ENCODE measurements at regions not wholly inside any gene's neighbourhood (a gene's known extent, or its start where the extent isn't known, plus 50 kb on each side); places are given as distances from the start of the nearest gene placed in this dataset.
A peak's percentile ranks its signal among the peaks of the same experiment; 100 is the strongest.

DNA sequence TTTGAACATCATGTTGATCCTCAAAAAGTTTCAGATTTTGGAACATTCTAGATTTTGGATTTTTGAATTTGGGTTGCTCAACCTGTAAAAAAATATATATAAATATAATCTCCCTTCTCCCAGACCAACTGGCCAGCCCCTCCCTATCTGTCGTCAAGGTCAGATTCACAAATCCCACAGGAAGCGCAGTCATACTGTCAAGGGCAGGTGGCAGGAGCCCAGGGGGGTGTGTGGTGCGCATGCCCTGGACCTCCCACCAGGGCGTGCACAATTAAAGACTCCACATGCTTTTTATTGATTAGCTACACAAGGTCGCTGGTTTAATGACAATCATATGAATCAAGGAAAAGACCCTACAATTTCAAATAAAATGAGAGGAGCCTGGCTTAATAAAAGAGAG, 77.0 kb upstream of the EEPD1 start:
- DNase-seq, result no peak

DNA sequence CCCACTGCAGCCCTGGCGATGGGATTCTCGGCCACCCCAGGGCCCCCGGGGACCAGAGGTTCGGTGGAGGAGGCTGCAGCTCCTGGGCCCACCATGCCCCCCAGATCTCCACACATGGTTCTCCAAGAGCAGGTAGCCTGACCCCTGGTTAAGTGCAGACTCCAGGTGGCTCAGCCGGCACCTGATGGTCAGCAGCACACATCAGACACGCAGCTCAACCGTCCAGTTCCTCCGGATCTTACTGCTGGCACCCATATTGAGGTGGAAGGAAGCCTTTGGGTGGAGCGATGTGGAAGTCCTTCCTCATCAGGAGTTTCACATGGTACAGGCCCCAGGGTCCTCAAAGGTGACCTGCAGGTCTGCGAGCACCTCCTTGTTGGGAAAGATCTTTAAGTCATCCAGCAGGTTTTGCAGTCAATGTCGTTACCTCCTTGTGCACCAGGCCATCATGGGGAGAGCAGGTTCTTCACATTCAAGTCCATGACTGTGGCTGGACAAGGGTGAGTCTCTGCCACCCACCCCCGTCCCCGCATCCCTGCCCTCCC, 74.2 kb upstream of the EEPD1 start:
- no peak for DNase-seq

GRCh38 chr7:36079446-36080025, 73.5 kb upstream of the EEPD1 start:
- DNase-seq, result no peak

DNA sequence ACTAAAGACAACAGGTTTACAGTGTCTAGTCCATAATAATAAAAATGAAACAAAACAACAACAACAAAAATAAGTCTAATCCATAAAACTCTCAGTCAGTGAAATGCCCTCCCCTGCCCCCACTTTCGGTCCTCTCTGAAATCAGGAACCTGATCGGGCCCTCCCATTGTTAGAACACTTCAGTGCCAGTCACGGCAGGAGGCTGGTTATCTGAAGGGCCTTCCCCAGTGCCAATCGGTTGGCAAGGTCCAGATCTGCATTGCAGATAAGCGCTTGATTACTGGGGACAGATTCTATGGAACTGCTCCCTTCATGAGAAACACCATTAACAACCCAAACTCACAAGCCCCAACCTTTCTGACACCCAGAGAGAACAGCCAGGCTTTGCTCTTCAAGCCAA, 72.2 kb upstream of the EEPD1 start:
- no peak for DNase-seq

GRCh38 chr7:36082216-36082615, 70.8 kb upstream of the EEPD1 start:
- DNase-seq, result no peak

DNA sequence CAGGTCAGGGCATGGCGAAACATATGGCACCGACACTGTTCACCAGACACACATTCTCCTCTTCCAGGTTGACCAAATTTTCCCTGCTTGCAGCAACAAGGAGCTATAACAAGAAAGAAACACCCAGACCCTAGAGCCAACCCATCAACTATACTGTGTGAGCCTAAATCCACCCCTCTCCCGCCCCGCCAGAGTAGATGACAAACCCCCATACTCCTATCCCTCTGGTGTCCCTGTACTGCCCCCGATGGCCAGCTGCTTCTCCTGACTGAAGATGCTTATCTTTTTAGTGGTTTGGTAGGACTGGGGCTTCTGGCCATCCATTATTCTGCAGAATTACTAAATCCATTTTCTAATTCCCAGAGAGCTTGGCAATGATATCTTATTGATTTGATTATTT, 70.1 kb upstream of the EEPD1 start:
- DNase-seq, result no peak

DNA sequence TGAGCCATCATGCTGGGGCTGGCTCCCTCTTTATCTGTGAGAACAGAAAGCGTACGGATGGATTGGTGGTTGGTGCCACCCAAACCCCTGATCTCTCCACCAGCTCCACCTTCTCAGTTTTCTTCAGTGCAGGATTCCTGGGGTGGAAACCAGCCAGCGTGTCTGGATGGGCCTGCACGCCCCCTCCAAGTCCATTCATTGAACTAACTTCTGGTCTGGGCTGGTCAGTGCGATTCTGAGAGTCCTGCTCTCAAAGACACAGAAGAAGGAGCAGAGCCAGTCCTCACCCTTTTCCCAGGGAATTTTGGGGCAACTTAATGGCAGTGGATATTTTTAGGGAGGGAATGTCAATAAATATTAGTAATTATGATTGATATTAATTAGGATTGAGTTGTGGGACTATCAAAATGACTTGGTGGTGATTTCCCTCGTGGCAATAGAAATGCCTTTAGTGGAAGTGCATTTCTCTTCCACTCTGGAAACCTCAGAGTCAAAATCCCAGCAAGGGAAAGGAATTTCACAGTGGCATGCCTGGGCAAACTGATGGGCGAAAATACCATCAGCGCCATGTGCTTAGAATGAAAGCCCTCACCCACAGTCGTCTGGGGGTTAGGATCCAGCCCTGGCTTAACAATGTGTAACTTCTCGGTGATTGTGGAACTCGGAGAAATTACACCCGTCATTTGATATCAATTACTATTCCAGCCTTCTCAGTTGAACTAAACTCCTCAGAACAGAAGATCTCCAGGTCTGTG, 69.3 kb upstream of the EEPD1 start:
- DNase-seq, result no peak

GRCh38 chr7:36084485-36085091, 68.5 kb upstream of the EEPD1 start:
- peak; percentile 22 for DNase-seq

- DNase-seq, result no peak
These were observed 68.0 kb upstream of the EEPD1 start for GRCh38 chr7:36085096-36085495.

DNA sequence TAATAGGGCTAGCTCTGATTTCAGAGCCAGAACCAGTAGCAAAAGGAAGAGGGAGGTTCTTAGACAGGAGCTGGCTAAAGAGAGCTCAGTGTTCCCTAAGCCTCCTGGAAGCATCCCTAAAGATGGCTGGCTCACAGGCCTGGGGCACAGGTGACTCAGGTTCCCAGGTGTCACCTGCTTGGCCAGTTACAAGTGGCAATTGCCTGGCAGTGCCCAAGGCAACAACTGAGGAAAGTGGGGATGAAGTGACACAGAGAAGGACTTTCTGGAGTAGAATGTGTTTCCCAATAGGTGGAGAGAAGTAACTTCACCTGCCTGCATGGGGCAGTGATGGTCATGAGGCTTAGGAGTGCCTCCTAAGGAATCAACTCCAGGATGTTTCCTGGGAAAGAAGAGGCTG, 66.5 kb upstream of the EEPD1 start:
- no peak for DNase-seq

DNA sequence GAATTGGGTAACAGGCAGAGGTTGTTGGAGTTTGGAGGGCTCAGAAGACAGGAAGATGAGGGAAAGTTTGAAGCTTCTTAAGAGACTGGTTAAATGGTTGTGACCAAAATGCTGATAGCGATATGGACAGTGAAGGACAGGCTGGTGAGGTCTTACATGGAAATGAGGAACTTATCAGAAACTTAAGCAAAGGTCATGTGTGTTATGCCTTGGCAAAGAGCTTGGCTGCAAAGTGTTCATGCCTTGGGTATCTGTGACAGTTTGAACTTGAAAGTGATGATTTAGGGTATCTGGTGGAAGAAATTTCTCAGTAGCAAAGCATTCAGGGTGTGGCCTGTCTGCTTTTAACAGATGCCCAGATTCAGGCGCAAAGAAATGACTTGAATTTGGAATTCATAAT, 64.5 kb upstream of the EEPD1 start:
- no peak for DNase-seq

DNA sequence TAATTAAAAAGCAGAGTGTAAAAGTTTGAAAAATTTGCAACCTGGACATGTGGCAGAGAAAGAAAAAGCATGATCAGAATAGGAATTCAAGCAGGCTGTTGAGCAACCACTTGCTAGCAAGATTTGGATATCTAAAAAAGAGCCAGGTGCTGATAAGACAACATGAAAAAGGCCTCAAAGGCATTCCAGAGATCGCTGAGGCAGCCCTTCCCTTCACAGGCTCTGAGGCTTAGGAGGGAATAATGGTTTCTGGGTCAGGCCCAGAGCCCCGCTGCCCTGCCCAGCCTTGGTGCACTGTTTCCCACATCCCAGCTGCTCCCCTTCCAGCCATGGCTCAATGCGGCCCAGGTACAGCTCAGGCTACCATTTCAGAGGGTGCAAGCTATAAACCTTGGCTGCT, 64.1 kb upstream of the EEPD1 start:
- no peak for DNase-seq

- no peak for DNase-seq
These were observed 61.8 kb upstream of the EEPD1 start for GRCh38 chr7:36090976-36091873.

DNA sequence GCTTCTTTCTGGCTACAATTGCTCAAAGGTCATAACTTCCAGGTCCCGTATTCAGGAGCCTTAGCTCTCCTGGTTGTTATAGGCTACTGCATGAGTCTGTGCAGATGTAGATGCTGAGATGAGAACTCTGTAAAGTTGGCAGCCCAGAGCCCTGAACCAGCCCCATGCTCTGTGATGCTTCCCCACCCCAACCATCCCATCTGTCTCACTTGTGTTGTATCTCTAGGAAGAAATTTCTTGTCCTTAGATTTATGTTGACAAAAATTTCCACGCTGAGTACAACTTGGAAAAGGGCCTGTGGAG, 61.2 kb upstream of the EEPD1 start:
- no peak for DNase-seq

DNA sequence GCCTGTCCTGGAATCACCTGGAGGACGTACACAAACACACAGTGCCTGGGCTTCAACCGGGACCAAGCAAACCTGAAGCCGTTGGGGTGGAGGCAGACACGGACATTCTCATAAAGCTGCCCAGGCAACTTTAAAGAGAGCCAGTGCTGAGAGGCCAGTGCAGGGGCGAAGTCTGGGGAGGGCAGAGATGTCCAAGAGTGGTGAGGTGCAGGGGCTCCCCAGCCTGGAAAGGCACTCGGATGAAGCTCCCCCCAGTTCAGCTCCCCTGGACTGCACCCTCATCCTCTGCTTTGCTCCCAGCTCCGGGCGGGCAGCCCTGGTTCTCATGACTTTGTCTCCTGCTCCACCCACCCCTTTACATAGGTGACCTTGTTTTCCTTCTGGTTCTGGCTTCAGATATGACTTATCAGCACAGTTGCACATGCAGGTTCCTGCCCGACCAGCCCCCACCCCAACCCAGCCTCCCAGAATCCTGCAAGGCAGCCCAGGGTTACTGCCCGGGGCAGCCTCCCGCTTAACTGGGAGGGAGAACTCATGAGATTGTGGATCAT, 60.8 kb upstream of the EEPD1 start:
- no peak for DNase-seq

DNA sequence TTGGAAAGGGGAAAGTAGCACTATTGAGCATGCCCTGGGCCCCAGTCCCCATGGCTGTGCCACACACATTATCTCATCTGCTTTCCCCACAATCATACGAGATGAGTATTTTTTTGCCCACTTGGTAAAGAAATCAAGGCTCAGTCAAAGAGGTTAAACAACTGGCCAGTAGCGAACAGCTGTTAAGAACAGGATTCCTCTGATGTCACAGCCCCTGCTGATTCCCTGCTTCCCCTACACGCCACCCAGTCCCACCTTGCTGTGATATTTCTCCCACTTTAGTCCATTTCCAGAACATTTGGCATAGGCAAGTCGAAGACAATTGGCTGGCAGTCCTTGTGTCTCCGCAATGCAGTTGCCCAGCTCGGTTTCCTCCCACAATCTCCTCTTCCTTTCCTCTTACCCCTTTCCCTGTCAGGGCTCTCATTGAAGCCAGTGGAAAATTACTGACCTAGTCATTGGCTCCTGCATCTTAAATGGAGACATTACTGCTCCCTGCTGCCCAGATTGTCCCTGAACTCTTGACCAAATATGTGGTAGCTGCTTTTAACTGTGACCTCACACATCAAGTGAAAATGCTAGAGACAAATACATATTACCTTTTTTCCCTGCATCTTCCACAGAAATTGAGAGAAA, 56.5 kb upstream of the EEPD1 start:
- no peak for DNase-seq

GRCh38 chr7:36098096-36098495, 55.0 kb upstream of the EEPD1 start:
- DNase-seq, result no peak

DNA sequence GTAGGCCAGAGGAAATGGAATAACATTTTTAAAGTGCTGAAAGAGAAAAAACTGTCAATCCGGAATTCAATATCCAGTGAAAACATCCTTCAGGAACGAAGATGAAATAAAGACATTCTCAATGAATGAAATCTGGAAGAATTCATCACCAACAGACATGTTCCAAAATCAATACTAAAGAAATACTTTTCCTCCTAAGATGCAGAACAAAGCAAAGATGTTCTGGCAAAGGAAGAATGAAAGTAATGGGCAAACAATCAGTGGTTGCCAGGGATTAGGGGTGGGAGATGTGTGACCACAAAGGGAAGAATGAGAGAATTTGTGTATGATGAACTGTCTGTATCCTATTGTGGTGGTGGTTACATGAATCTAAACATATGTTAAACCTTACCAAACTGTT, 52.8 kb upstream of the EEPD1 start:
- no peak for DNase-seq

- DNase-seq, result no peak
These were observed 52.4 kb upstream of the EEPD1 start for GRCh38 chr7:36100634-36101033.
